ENCODE measurements at regions not wholly inside any gene's neighbourhood (a gene's known extent, or its start where the extent isn't known, plus 50 kb on each side); places are given as distances from the start of the nearest gene placed in this dataset.

GRCh38 chr7:25369786-25370185 is 141.5 kb upstream of the NPVF start:
- TF ChIP-seq CTCF (IDR thresholded peaks at IDR 0.05 in 4 of 5, conservative IDR thresholded peaks at IDR 0.05 in 1 of 5) (no peak), POLR2A (IDR thresholded peaks at IDR 0.05) (no peak)

Measured in gastrocnemius medialis (tissue), 4 donors.